ENCODE measurements at regions not wholly inside any gene's neighbourhood (a gene's known extent, or its start where the extent isn't known, plus 50 kb on each side); places are given as distances from the start of the nearest gene placed in this dataset.
A peak's percentile ranks its signal among the peaks of the same experiment; 100 is the strongest.

DNA sequence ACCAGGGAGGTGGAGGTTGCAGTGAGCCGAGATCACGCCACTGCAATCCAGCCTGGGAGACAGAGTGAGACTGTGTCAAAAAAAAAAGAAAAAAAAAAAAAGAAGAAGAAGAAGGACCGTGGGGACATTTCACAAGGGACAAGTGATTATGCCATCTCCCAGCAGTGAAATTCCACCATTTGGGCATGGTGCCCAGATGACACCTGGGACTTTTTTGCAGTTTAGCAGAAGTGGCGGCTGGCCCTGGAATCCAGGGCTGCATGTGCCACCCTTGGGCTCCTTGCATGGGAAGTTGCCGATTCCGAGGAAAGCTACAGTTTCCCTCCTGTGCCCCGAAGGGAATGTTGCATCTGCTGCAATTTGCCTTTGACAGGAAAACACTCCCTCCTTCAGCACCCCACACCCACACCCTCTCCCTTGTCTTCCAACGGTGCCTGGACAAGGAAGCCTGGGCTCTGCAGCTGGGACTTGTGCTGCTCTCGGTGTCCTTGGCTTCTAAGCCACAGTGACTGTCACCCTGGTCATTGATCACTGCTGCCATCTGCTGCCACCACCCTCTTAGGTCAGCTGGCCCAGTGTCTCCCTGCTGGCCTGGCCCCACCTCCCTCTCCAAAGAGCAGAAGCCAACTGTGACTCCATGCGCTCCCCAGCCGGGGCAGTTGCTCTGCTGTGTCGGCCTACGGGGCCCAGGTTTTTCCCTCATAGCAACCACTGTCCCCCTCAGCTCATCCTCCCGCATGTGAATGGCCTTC lies 56.4 kb upstream of the LRRC30 start:
- TF ChIP-seq, protein P1, sequence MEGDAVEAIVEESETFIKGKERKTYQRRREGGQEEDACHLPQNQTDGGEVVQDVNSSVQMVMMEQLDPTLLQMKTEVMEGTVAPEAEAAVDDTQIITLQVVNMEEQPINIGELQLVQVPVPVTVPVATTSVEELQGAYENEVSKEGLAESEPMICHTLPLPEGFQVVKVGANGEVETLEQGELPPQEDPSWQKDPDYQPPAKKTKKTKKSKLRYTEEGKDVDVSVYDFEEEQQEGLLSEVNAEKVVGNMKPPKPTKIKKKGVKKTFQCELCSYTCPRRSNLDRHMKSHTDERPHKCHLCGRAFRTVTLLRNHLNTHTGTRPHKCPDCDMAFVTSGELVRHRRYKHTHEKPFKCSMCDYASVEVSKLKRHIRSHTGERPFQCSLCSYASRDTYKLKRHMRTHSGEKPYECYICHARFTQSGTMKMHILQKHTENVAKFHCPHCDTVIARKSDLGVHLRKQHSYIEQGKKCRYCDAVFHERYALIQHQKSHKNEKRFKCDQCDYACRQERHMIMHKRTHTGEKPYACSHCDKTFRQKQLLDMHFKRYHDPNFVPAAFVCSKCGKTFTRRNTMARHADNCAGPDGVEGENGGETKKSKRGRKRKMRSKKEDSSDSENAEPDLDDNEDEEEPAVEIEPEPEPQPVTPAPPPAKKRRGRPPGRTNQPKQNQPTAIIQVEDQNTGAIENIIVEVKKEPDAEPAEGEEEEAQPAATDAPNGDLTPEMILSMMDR (conservative IDR thresholded peaks at IDR 0.05 in 1 of 2, IDR thresholded peaks at IDR 0.05 in 1 of 2; ENCODE audit: extremely low read depth in 1 of 2, insufficient read depth in 1 of 2, low read depth in 1 of 2, low read length in 2 of 2): peak in 1 of 2 donors; percentile 41
- no peak for TF ChIP-seq EZH2 (IDR thresholded peaks at IDR 0.05; ENCODE audit: borderline replicate concordance, low read length)
